ENCODE measurements at regions not wholly inside any gene's neighbourhood (a gene's known extent, or its start where the extent isn't known, plus 50 kb on each side); places are given as distances from the start of the nearest gene placed in this dataset.

- no peak for TF ChIP-seq ATF3 (IDR thresholded peaks at IDR 0.05)
- TF ChIP-seq ATF3 (CRISPR knock-in tag; conservative IDR thresholded peaks at IDR 0.05) = no peak
- no peak for TF ChIP-seq POU5F1 (IDR thresholded peaks at IDR 0.05; ENCODE audit: borderline replicate concordance, low read depth, low read length, partially characterized antibody)
- TF ChIP-seq ZNF644 (tag; IDR thresholded peaks at IDR 0.05; ENCODE audit: low read depth) = no peak
- TF ChIP-seq EZH2 (IDR thresholded peaks at IDR 0.05; ENCODE audit: borderline replicate concordance, low read depth, low read length) = no peak
- no peak for TF ChIP-seq NRF1 (conservative IDR thresholded peaks at IDR 0.05 in 1 of 2, IDR thresholded peaks at IDR 0.05 in 1 of 2)
- no peak for TF ChIP-seq SNRNP70 (optimal IDR thresholded peaks at IDR 0.05; ENCODE audit: low read depth, low read length)
- TF ChIP-seq ZNF121 (CRISPR knock-in tag; conservative IDR thresholded peaks at IDR 0.05) = no peak
- TF ChIP-seq ETV6 (IDR thresholded peaks at IDR 0.05; ENCODE audit: borderline replicate concordance in 1 of 2, low read depth in 2 of 2, low read length in 1 of 2) = no peak
- TF ChIP-seq ETV6 (CRISPR knock-in tag; IDR thresholded peaks at IDR 0.05; ENCODE audit: borderline replicate concordance) = no peak
- TF ChIP-seq ZBTB33 (CRISPR knock-in tag; IDR thresholded peaks at IDR 0.05) = no peak
- no peak for TF ChIP-seq HMG20A (CRISPR knock-in tag; conservative IDR thresholded peaks at IDR 0.05)
- no peak for TF ChIP-seq ZNF133 (CRISPR knock-in tag; IDR thresholded peaks at IDR 0.05)
- TF ChIP-seq ELK1 (CRISPR knock-in tag; IDR thresholded peaks at IDR 0.05) = no peak
These were observed 489.6 kb downstream of the SLC4A3 start for GRCh38 chr2:220117025-220117424.

Measured in K562 (cell line).